ENCODE measurements at regions not wholly inside any gene's neighbourhood (a gene's known extent, or its start where the extent isn't known, plus 50 kb on each side); places are given as distances from the start of the nearest gene placed in this dataset.

DNA sequence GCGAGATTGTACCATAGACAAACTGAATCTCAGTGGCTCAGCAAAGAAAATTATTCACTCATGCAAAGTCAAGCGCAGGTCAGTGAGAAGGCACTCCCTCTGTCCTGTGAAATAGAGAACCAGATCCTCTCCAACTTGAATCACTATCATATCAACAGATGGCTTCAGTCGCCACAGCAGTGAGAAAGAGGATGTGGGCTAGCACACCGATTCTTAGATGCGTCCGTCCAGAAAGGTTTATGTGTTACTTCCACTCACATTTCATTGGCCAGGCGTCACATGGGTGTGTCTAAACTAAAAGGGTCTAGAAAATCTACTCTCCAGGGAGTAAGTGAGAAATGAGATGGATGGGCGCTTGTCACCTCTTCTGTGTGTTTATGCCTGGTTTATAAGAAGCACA lies 141.6 kb upstream of the KBTBD8 start:
- TF ChIP-seq, protein P1, sequence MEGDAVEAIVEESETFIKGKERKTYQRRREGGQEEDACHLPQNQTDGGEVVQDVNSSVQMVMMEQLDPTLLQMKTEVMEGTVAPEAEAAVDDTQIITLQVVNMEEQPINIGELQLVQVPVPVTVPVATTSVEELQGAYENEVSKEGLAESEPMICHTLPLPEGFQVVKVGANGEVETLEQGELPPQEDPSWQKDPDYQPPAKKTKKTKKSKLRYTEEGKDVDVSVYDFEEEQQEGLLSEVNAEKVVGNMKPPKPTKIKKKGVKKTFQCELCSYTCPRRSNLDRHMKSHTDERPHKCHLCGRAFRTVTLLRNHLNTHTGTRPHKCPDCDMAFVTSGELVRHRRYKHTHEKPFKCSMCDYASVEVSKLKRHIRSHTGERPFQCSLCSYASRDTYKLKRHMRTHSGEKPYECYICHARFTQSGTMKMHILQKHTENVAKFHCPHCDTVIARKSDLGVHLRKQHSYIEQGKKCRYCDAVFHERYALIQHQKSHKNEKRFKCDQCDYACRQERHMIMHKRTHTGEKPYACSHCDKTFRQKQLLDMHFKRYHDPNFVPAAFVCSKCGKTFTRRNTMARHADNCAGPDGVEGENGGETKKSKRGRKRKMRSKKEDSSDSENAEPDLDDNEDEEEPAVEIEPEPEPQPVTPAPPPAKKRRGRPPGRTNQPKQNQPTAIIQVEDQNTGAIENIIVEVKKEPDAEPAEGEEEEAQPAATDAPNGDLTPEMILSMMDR (IDR thresholded peaks at IDR 0.05 in 4 of 5, conservative IDR thresholded peaks at IDR 0.05 in 1 of 5), result no peak
- no peak for TF ChIP-seq POLR2A (IDR thresholded peaks at IDR 0.05)

Measured in gastrocnemius medialis (tissue), 4 donors.